Mesodermal cell (in vitro differentiated cells): ENCODE measurements at regions not wholly inside any gene's neighbourhood (a gene's known extent, or its start where the extent isn't known, plus 50 kb on each side); places are given as distances from the start of the nearest gene placed in this dataset.

ENCODE experiments used
- H3K27ac ChIP-seq: 2 replicates; pipeline ENCODE4 v1.7.0; 2013; ENCODE audit warnings: mild to moderate bottlenecking, low read depth, low read length, moderate library complexity; ENCODE audit not compliant: severe bottlenecking
- H3K36me3 ChIP-seq: 2 replicates; pipeline ENCODE4 v1.7.1; 2013; ENCODE audit warnings: mild to moderate bottlenecking, low read length, moderate library complexity; ENCODE audit not compliant: control insufficient read depth, insufficient read depth
- H3K4me1 ChIP-seq: one replicate; pipeline ENCODE4 v1.7.1; 2013; ENCODE audit warnings: mild to moderate bottlenecking, low read length; ENCODE audit not compliant: insufficient read depth, control insufficient read depth, poor library complexity, severe bottlenecking
- H3K4me3 ChIP-seq: 2 replicates; pipeline ENCODE4 v1.7.0; 2013; ENCODE audit warnings: low read length, control low read depth, mild to moderate bottlenecking; ENCODE audit not compliant: insufficient read depth, poor library complexity, severe bottlenecking; ENCODE audit errors: extremely low read depth
- H3K9me3 ChIP-seq: 2 replicates; pipeline ENCODE4 v1.7.1; 2013; ENCODE audit warnings: mild to moderate bottlenecking, low read length, moderate library complexity; ENCODE audit not compliant: control insufficient read depth
- WGBS, 2 experiments: methylation state at CpG; one replicate each; pipeline ENCODE4 v1.1.5; 2013; ENCODE audit warnings: missing lambda C conversion rate in 2 of 2; ENCODE audit not compliant: insufficient coverage in 2 of 2; 5-methylcytosine and 5-hydroxymethylcytosine counted together

DNA sequence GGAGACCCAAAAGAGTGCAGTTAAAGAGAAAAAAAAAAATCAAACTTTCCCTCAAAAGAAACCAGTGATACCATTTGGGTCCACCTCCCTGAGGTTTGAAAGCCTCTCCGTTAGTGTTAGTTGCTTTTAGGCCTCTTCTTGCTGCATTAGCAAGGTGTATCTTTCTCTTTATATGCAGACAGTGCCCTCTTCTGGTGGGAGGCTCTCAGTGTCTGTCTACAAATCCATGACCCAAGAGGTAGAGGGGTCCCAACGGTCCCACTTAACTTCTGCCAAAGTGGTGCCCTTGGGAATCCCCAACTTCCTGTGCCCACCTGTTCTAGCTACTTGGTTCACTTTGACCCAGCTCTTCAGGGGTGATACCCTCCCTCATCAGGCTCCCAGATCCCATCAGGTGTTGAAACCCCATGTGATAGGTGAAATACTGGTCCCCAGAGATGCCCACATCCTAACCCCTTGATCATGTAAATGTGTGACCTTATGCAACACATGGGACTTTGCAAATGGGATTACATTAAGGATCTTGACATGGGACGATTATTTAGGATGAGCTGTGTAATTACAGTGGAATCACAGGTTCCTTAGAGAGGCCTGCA, 63.7 kb upstream of the CD99 start:
- H3K4me3 ChIP-seq = no peak overlapping the region
- peaks cover 74% of the 10 kb centered on the region for H3K36me3 ChIP-seq
- peaks cover 15% of the 10 kb centered on the region for H3K9me3 ChIP-seq
- H3K4me1 ChIP-seq = peaks cover 6% of the 10 kb centered on the region
- 58 to 72% methylated on average over 3 of the region's 3 CpGs for WGBS, 2 experiments
- H3K27ac ChIP-seq = no peak overlapping the region

DNA sequence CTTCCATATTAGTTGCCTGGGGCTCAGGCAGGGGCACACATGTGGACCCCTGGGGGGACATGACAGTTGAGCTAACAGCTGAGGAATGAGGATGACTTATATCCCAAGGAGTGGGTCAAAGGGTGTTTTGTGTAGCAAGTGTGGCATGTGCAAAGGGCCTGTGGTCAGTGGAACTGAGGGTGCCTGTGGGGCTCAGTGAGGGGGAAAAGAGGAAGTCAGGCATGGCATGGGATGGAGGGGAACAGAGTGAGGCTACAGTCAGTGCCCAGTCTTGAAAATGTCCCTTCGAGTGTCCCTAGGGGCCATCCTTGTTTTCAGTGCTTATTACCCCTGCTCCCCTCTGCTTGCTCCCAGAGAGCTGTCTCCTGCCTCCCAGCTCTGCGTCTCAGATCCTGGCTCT, 64.3 kb upstream of the CD99 start:
- peaks cover 10% of the 10 kb centered on the region for H3K4me1 ChIP-seq
- H3K9me3 ChIP-seq = peaks cover 15% of the 10 kb centered on the region
- no peak overlapping the region for H3K4me3 ChIP-seq
- peaks cover 68% of the 10 kb centered on the region for H3K36me3 ChIP-seq
- no peak overlapping the region for H3K27ac ChIP-seq
- WGBS, 2 experiments = 59 to 64% methylated on average over 2 of the region's 2 CpGs

DNA sequence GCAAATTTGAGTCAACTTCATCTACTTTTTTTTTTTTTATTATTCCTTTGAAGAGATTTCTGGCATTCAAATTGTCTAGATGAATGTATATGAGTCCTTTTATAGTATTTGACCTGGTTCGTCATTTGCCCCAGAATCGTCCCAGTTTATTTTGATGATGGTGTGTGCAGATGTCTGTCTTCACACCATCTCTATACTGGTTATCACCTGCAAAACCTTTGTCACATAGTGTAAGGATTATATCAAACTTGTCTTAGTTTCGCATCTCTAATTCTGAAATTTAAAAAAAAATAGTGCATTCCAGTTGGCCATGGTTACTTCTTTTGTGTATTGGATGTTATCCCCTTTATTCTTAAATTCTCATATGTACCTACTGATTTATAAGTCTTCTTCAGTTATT, 70.5 kb upstream of the CD99 start:
- H3K9me3 ChIP-seq = no peaks in the 10 kb centered on the region
- peaks cover 10% of the 10 kb centered on the region for H3K4me1 ChIP-seq
- no CpG with 5 or more reads among the region's 3 CpGs for WGBS, 2 experiments
- H3K4me3 ChIP-seq = no peak overlapping the region
- peaks cover 58% of the 10 kb centered on the region for H3K36me3 ChIP-seq
- no peak overlapping the region for H3K27ac ChIP-seq

DNA sequence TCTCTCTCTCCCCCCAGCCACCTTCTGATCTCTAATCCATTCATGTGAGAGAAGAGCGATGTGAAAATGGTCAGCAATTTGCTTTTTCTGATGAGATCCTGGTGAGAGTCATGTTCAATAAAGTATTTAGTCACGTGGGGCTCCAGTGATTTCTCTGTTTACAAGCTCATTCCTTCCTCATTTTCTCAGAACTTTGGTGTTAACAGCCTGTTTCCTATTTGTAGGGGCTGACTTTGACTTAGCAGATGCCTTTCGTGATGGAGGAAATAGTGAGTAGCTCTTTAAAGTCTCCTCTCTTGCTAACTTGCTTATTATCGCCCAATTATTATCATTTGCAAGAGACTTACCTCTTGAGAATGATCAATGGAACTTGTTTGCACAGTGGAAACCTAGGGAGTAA, 72.6 kb upstream of the CD99 start:
- H3K4me1 ChIP-seq = peaks cover 13% of the 10 kb centered on the region
- no peak overlapping the region for H3K27ac ChIP-seq
- H3K4me3 ChIP-seq = no peak overlapping the region
- H3K9me3 ChIP-seq = no peaks in the 10 kb centered on the region
- WGBS, 2 experiments = 57% methylated on average over 1 of the region's 4 CpGs; no CpG with 5 or more reads in 1 of the 2 experiments
- H3K36me3 ChIP-seq = peaks cover 49% of the 10 kb centered on the region

DNA sequence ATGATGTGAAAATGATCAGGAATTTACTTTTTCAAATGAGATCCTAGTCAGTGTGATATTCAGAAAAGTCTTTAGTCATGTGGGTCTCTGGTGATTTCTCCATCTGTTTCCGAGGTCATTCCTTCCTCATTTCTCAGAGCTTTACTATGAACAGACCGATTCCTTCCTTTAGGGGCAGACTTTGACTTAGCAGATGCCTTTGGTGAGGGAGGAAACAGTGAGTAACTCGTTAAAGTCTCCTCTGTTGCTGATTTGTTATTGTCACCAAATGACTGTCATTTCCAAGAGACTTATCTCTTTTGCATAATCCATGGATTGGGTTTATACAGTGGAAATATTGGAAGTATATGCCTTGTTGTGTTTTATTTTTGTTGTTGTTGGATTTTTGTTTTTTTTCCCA, 76.2 kb upstream of the CD99 start:
- H3K4me3 ChIP-seq = no peak overlapping the region

DNA sequence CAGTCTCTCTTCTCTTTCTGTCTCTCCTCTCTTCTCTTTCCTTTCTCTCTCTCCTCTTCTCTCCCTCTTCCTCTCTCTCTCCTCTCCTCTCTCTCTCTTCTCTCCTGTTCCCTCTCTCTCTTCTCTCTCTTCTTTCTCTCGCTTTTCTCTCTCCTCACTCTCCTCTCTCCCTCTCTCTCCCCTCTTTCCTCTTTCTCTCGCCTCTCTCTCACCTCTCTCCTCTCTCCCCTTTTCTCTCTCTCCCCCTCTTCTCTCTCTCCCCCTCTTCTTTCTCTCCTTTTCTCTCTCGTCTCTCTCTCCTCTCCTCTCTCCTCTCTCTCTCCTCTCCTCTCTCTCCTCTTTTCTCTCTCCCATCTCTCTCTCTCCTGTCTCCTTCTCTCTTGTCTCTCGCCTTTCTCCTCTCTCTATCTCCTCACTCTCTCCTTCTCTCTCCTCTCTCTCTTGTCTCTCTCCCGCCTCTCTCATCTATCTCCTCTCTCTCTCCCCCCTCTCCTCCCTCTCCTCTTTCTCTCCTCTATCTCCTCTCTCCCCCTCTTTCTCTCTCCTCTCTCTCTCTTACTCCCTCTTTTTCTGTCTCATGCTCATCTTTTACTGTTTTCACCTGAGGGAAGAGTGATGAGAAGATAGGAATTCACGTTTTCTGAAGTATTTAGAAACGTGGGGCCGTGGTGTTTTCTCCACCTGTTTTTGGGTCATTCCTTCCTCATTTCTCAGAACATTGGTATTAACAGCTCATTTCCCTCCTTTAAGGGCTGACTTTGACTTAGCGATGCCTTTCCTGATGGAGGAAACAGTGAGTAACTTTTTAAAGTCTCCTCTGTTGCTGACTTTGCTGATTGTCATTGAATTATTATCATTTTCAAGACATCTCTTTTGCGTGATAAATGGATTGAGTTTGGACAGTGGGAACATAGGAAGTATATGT, 80.6 kb upstream of the CD99 start:
- Histone ChIP-seq H3K36me3 (peaks cover 19% of the 10 kb centered on the region), H3K4me1 (peaks cover 3% of the 10 kb centered on the region), H3K4me3 (peak overlapping the region; percentile 74), H3K27ac (no peak overlapping the region), H3K9me3 (no peaks in the 10 kb centered on the region)
- 7 to 17% methylated on average over 5 to 7 of the region's 10 CpGs for WGBS, 2 experiments

More for the DNA sequence above, 76.2 kb upstream of the CD99 start:
- WGBS, 2 experiments = 40 to 45% methylated on average over 1 to 2 of the region's 3 CpGs
- Histone ChIP-seq H3K27ac (peak overlapping the region; percentile 57), H3K36me3 (peaks cover 55% of the 10 kb centered on the region), H3K4me1 (peaks cover 3% of the 10 kb centered on the region), H3K9me3 (no peaks in the 10 kb centered on the region)

DNA sequence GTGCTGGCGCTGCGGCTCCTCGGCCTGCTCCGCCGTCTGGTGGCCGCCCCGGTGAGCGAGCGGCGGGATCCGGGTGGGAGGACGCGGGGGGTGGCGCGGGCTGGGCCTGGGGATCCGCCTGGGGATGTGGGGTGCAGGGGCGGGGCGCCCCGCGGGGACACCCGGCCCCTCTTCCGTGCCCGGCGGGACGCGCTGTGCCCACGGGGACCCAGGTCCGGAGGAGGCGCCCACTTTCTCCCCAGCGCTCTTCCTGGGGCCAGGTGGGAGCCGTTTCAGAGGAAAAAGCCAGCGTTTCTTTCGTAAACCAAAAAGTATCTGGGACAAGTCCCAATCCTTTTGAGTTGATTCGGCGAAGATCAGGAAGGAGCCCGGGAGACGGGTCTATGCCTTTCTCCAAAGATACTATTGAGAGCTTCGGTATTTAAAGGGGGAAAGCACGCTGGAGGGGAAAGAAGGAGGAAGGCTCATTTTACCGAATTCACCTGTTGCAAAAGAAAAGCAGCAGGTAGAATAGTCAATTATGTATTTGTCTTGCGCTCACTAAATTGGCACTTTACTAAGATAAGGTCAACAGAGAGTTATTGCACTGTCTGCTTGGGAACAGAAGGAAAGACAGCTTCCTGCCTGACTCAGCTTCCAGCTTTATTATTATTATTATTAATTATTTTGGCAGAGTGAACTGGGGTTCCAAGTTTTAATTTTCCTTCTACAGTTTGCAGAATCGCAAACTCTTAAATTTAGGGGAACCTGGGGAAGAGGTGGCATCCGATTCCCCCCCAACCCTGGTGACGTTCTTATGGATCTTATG, 81.5 kb upstream of the CD99 start:
- peaks cover 2% of the 10 kb centered on the region for H3K4me1 ChIP-seq
- H3K27ac ChIP-seq = no peak overlapping the region
- WGBS, 2 experiments = 0% methylated on average over 27 to 32 of the region's 44 CpGs

DNA sequence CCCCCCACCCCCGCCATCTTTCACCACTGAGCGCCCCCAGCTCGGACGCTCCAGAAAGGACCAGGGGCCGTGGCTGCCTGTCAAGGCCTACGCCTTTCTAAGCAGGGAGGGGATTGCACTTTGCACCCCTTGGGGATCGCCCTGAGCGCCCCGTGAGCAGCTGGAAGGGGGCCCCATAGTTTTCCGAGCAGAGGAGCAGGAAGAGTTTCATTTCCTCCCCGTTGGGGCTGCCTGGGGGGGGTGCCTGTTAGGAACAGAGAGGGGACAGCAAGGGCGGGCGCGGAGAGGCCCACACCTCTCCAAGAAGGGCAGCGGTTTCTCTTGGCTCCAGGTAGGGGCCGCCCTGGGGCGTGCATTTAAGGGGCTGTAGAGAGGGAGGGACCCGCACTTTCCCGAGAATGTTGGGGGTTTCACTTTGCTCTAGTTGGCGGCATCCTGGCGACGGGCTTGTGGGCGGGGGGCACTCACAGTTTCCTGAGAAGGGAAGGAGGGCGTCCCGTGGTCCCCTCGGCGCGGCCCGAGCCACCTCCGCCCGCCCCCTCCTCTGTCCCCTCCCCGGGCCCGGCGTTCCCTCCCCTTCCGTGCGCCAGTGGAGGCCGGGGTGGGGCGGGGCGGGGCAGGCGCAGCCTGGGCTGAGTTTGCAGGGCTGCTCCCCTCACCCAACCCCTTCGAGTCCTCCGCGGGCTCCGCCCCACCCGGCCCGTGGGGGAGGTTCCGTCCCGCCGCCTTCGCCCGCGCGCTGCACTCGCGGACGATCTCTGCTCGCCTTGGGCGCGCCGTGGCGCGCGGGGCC, 82.3 kb upstream of the CD99 start:
- no peaks in the 10 kb centered on the region for H3K9me3 ChIP-seq
- peak overlapping the region; percentile 45 for H3K27ac ChIP-seq
- WGBS, 2 experiments = 1 to 2% methylated on average over 27 to 30 of the region's 63 CpGs
- peaks cover 16% of the 10 kb centered on the region for H3K36me3 ChIP-seq
- H3K4me1 ChIP-seq = no peaks in the 10 kb centered on the region
- peak overlapping the region; percentile 74 for H3K4me3 ChIP-seq

More for the DNA sequence above, 81.5 kb upstream of the CD99 start:
- Histone ChIP-seq H3K4me3 (peak overlapping the region; percentile 74), H3K9me3 (no peaks in the 10 kb centered on the region), H3K36me3 (peaks cover 16% of the 10 kb centered on the region)

DNA sequence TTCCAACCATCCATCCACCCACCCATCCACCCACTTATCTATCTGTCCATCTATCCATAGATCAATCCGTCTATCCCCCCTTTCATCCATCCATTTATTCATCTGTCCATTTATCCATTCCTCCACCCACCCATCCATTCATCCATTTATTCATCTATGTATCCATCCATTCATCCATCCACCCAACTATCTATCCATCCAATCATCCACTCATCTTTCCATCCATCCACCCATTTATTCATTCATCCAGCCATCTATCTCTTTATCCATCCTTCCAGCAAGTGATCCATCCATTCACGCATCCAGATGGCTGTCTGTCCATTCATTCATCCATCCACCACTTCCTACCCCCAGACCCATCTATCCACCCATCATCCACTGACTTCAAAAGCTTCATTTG, 84.0 kb upstream of the CD99 start:
- Histone ChIP-seq H3K36me3 (peaks cover 11% of the 10 kb centered on the region), H3K4me3 (no peak overlapping the region), H3K9me3 (no peaks in the 10 kb centered on the region), H3K4me1 (no peaks in the 10 kb centered on the region), H3K27ac (no peak overlapping the region)
- 97 to 100% methylated on average over 2 of the region's 2 CpGs for WGBS, 2 experiments

DNA sequence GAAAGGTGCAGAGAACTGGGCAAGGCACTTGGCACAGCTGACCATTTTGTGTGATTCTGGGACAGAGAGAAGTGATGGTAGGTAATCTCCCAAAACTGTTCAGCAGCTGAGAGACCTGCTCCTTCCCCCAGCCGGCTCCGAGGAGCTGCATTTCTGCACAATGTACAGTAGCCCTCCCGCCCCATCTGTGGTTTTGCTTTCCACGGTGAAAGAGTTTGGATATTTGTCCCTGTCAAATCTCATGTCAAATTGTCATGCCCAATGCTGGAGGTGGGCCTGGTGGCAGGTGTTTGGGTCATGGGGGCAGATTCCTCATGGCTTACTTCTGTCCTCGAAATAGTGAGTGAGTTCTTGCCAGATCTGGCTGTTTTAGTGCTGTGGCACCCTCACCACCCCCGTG, 90.5 kb upstream of the CD99 start:
- whole genome bisulfite sequencing, 2 experiments = 94 to 96% methylated on average over 6 of the region's 6 CpGs

More for the DNA sequence above, 90.5 kb upstream of the CD99 start:
- Histone ChIP-seq H3K4me3 (no peak overlapping the region), H3K9me3 (no peaks in the 10 kb centered on the region), H3K27ac (no peak overlapping the region), H3K36me3 (peaks cover 8% of the 10 kb centered on the region), H3K4me1 (no peaks in the 10 kb centered on the region)
